Neural crest cell (in vitro differentiated cells): ENCODE measurements at regions not wholly inside any gene's neighbourhood (a gene's known extent, or its start where the extent isn't known, plus 50 kb on each side); places are given as distances from the start of the nearest gene placed in this dataset.

Experiments
- DNase-seq: peaks from one replicate; pipeline ENCODE4 v3.0.0; 2021; ENCODE audit warnings: low read depth, mixed read lengths, low spot score
- H3K27ac Mint-ChIP-seq: one replicate; pipeline ENCODE4 v1.8.0; 2021; ENCODE audit warnings: mild to moderate bottlenecking, mixed read lengths; ENCODE audit not compliant: unreplicated experiment
- H3K27me3 Mint-ChIP-seq: 2 replicates; pipeline ENCODE4 v1.8.0; 2021; ENCODE audit warnings: low read depth, mild to moderate bottlenecking, mixed read lengths
- H3K36me3 Mint-ChIP-seq: 2 replicates; pipeline ENCODE4 v1.8.0; 2021; ENCODE audit warnings: low read depth, mild to moderate bottlenecking, mixed read lengths
- H3K4me1 Mint-ChIP-seq: 2 replicates; pipeline ENCODE4 v1.8.0; 2021; ENCODE audit warnings: mixed read lengths
- H3K4me3 Mint-ChIP-seq: one replicate; pipeline ENCODE4 v1.8.0; 2021; ENCODE audit warnings: mild to moderate bottlenecking, mixed read lengths
- H3K9me3 Mint-ChIP-seq: 2 replicates; pipeline ENCODE4 v1.8.0; 2021; ENCODE audit warnings: mixed read lengths
- CTCF ChIP-seq: fragments of 200-600 bp; sonication (generic); conservative IDR thresholded peaks from 2 replicates; pipeline ENCODE4 v1.5.0; 2021; ENCODE audit warnings: antibody characterized with exemption, mild to moderate bottlenecking

DNA sequence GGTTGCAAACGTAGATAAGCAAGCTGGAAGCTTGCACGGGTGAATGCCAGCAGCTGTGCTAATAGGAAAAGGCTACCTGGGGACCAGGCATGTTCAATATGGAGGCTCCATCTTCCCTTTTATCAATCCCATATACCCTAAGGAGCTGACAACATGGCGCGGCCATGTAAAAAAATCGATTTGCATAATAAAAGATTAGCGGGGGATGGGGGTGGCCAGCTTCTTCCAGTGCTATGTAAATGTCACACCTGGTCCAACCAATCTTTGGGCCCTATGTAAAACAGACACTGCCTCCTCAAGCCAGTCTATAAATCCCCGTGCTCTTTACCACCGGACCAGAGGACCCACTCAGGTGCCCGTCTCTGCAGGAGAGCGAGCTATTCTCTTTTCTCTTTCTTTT lies 128.2 kb downstream of the GPAT3 start:
- H3K36me3 Mint-ChIP-seq: no peaks in the 10 kb centered on the region

GRCh38 chr4:83662204-83662603 lies 126.3 kb downstream of the GPAT3 start:
- Mint-ChIP-seq H3K9me3 (peaks cover 3% of the 10 kb centered on the region), H3K27me3 (no peaks in the 10 kb centered on the region), H3K27ac (no peak overlapping the region), H3K36me3 (no peaks in the 10 kb centered on the region), H3K4me3 (no peak overlapping the region), H3K4me1 (peaks cover 10% of the 10 kb centered on the region)
- no peak for TF ChIP-seq CTCF
- DNase-seq: no peak

More for the DNA sequence above, 128.2 kb downstream of the GPAT3 start:
- Mint-ChIP-seq H3K4me3 (no peak overlapping the region), H3K27me3 (no peaks in the 10 kb centered on the region), H3K9me3 (peaks cover 3% of the 10 kb centered on the region), H3K4me1 (peaks cover 10% of the 10 kb centered on the region), H3K27ac (no peak overlapping the region)
- no peak for TF ChIP-seq CTCF
- no peak for DNase-seq

- no peak overlapping the region for H3K4me3 Mint-ChIP-seq
- H3K27ac Mint-ChIP-seq: no peak overlapping the region
- no peak for DNase-seq
- H3K36me3 Mint-ChIP-seq: no peaks in the 10 kb centered on the region
- H3K4me1 Mint-ChIP-seq: peaks cover 10% of the 10 kb centered on the region
- TF ChIP-seq CTCF: no peak
- H3K9me3 Mint-ChIP-seq: peaks cover 3% of the 10 kb centered on the region
- H3K27me3 Mint-ChIP-seq: no peaks in the 10 kb centered on the region
Measured at GRCh38 chr4:83661359-83661758, 125.5 kb downstream of the GPAT3 start.

GRCh38 chr4:83660578-83660977 lies 124.7 kb downstream of the GPAT3 start:
- no peak for DNase-seq
- peaks cover 10% of the 10 kb centered on the region for H3K4me1 Mint-ChIP-seq
- no peaks in the 10 kb centered on the region for H3K27me3 Mint-ChIP-seq
- no peak overlapping the region for H3K27ac Mint-ChIP-seq
- H3K36me3 Mint-ChIP-seq: no peaks in the 10 kb centered on the region
- peaks cover 3% of the 10 kb centered on the region for H3K9me3 Mint-ChIP-seq
- no peak for TF ChIP-seq CTCF
- no peak overlapping the region for H3K4me3 Mint-ChIP-seq

GRCh38 chr4:83658806-83659205 lies 122.9 kb downstream of the GPAT3 start:
- TF ChIP-seq CTCF: no peak
- Mint-ChIP-seq H3K36me3 (no peaks in the 10 kb centered on the region), H3K27me3 (no peaks in the 10 kb centered on the region), H3K4me3 (no peak overlapping the region), H3K4me1 (peaks cover 10% of the 10 kb centered on the region), H3K27ac (no peak overlapping the region), H3K9me3 (peaks cover 4% of the 10 kb centered on the region)
- DNase-seq: no peak

DNA sequence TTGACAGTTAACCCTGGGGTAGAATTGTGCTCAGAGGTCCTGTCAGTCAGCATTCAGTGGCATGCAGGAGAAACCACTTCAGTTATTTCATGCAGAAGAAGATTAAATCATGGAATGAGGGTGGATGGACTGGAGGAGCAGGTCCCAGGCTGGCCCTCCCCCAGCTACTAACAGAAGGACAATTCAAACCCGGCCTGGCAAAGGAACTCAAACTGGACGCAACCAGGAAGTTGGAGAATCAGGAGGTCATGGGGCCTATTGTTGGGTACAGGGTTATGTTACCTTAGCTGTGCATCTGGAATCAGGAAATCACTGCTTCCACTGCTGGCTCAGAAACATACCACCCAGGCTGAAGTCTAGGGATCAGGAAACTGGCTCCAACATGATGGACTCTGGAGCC lies 121.4 kb downstream of the GPAT3 start:
- Mint-ChIP-seq H3K27me3 (no peaks in the 10 kb centered on the region), H3K9me3 (peaks cover 4% of the 10 kb centered on the region), H3K4me1 (peaks cover 8% of the 10 kb centered on the region), H3K27ac (no peak overlapping the region), H3K36me3 (no peaks in the 10 kb centered on the region), H3K4me3 (no peak overlapping the region)
- no peak for DNase-seq
- no peak for TF ChIP-seq CTCF
